Endodermal cell (in vitro differentiated cells): ENCODE measurements at regions not wholly inside any gene's neighbourhood (a gene's known extent, or its start where the extent isn't known, plus 50 kb on each side); places are given as distances from the start of the nearest gene placed in this dataset.
A peak's percentile ranks its signal among the peaks of the same experiment; 100 is the strongest.

Source experiments
- DNase-seq: peaks from one replicate; pipeline ENCODE4 v3.0.0-alpha.2; 2017
- H3K27ac ChIP-seq: 2 replicates; pipeline ENCODE4 v1.5.1; 2013; ENCODE audit warnings: mild to moderate bottlenecking, low read depth, low read length, moderate library complexity
- H3K27me3 ChIP-seq: 2 replicates; pipeline ENCODE4 v1.6.1; 2013; ENCODE audit warnings: mild to moderate bottlenecking, low read length, moderate library complexity; ENCODE audit not compliant: insufficient read depth, control insufficient read depth, poor library complexity, severe bottlenecking
- H3K36me3 ChIP-seq: 2 replicates; pipeline ENCODE4 v1.7.0; 2013; ENCODE audit warnings: mild to moderate bottlenecking, low read length, moderate library complexity; ENCODE audit not compliant: control insufficient read depth, insufficient read depth
- H3K4me1 ChIP-seq: one replicate; pipeline ENCODE4 v1.7.0; 2013; ENCODE audit warnings: low read length; ENCODE audit not compliant: control insufficient read depth, insufficient read depth
- H3K4me3 ChIP-seq: 2 replicates; pipeline ENCODE4 v1.5.1; 2013; ENCODE audit warnings: mild to moderate bottlenecking, low read length, moderate library complexity
- H3K9ac ChIP-seq: 2 replicates; pipeline ENCODE4 v1.6.1; 2013; ENCODE audit warnings: mild to moderate bottlenecking, low read length, moderate library complexity; ENCODE audit not compliant: poor library complexity, severe bottlenecking; ENCODE audit errors: extremely low read depth
- H3K9me3 ChIP-seq: 2 replicates; pipeline ENCODE4 v1.6.1; 2013; ENCODE audit warnings: mild to moderate bottlenecking, low read length, moderate library complexity; ENCODE audit not compliant: control insufficient read depth
- H3K27ac Mint-ChIP-seq: 2 replicates; pipeline ENCODE4 v1.8.0; 2020; ENCODE audit warnings: mixed read lengths
- H3K27me3 Mint-ChIP-seq: 2 replicates; pipeline ENCODE4 v1.8.0; 2021; ENCODE audit warnings: mild to moderate bottlenecking, mixed read lengths; ENCODE audit not compliant: insufficient read depth
- H3K36me3 Mint-ChIP-seq: 2 replicates; pipeline ENCODE4 v1.8.0; 2020; ENCODE audit warnings: low read depth, mixed read lengths
- H3K4me1 Mint-ChIP-seq: 2 replicates; pipeline ENCODE4 v1.8.0; 2020; ENCODE audit warnings: mixed read lengths
- H3K4me3 Mint-ChIP-seq: 2 replicates; pipeline ENCODE4 v1.8.0; 2020; ENCODE audit warnings: mild to moderate bottlenecking, moderate library complexity, mixed read lengths
- H3K9me3 Mint-ChIP-seq: 2 replicates; pipeline ENCODE4 v1.8.0; 2020; ENCODE audit warnings: mild to moderate bottlenecking, mixed read lengths
- CTCF ChIP-seq: fragments of 200-600 bp; sonication (generic); conservative IDR thresholded peaks from 2 replicates; pipeline ENCODE4 v1.5.0; 2021; ENCODE audit warnings: antibody characterized with exemption, mild to moderate bottlenecking
- WGBS, 2 experiments: methylation state at CpG; one replicate each; pipeline versions ENCODE4 v1.1.5 to v1.1.7; 2013; ENCODE audit warnings: missing lambda C conversion rate in 2 of 2, mixed read lengths in 1 of 2; ENCODE audit not compliant: insufficient coverage in 1 of 2, insufficient read length in 1 of 2; 5-methylcytosine and 5-hydroxymethylcytosine counted together

GRCh38 chr2:35989503-35989902 is 366.1 kb upstream of the CRIM1 start:
- Mint-ChIP-seq H3K9me3 (peaks cover 2% of the 10 kb centered on the region), H3K36me3 (peaks cover 2% of the 10 kb centered on the region)
- DNase-seq: peak; percentile 62

GRCh38 chr2:35989040-35989439 is 366.5 kb upstream of the CRIM1 start:
- DNase-seq: no peak
- no peak for TF ChIP-seq CTCF
- H3K4me1 ChIP-seq: no peaks in the 10 kb centered on the region
- H3K27ac ChIP-seq: no peak overlapping the region
- Mint-ChIP-seq H3K9me3 (no peaks in the 10 kb centered on the region), H3K36me3 (no peaks in the 10 kb centered on the region), H3K27me3 (no peaks in the 10 kb centered on the region), H3K4me3 (no peak overlapping the region), H3K4me1 (peaks cover 2% of the 10 kb centered on the region), H3K27ac (no peak overlapping the region)
- H3K4me3 ChIP-seq: no peak overlapping the region
- no peak overlapping the region for H3K9ac ChIP-seq
- H3K27me3 ChIP-seq: no peaks in the 10 kb centered on the region
- no peaks in the 10 kb centered on the region for H3K9me3 ChIP-seq
- no peaks in the 10 kb centered on the region for H3K36me3 ChIP-seq

More at GRCh38 chr2:35989503-35989902, 366.1 kb upstream of the CRIM1 start:
- no peaks in the 10 kb centered on the region for H3K27me3 ChIP-seq
- H3K4me3 Mint-ChIP-seq: no peak overlapping the region
- H3K36me3 ChIP-seq: no peaks in the 10 kb centered on the region
- H3K4me1 ChIP-seq: no peaks in the 10 kb centered on the region
- no peak for TF ChIP-seq CTCF
- no peak overlapping the region for H3K9ac ChIP-seq
- no peak overlapping the region for H3K4me3 ChIP-seq
- no peaks in the 10 kb centered on the region for H3K9me3 ChIP-seq
- no peaks in the 10 kb centered on the region for H3K27me3 Mint-ChIP-seq
- H3K27ac Mint-ChIP-seq: no peak overlapping the region
- no peak overlapping the region for H3K27ac ChIP-seq
- WGBS, 2 experiments: 34 to 56% methylated on average over 2 to 4 of the region's 4 CpGs
- H3K4me1 Mint-ChIP-seq: peaks cover 2% of the 10 kb centered on the region

GRCh38 chr2:35986871-35987270 is 368.7 kb upstream of the CRIM1 start:
- no peaks in the 10 kb centered on the region for H3K4me1 ChIP-seq
- WGBS, 2 experiments: 64 to 67% methylated on average over 2 of the region's 2 CpGs
- Mint-ChIP-seq H3K27ac (no peak overlapping the region), H3K4me1 (peaks cover 2% of the 10 kb centered on the region), H3K9me3 (no peaks in the 10 kb centered on the region), H3K36me3 (no peaks in the 10 kb centered on the region), H3K4me3 (no peak overlapping the region), H3K27me3 (no peaks in the 10 kb centered on the region)
- no peak overlapping the region for H3K9ac ChIP-seq
- H3K4me3 ChIP-seq: no peak overlapping the region
- no peaks in the 10 kb centered on the region for H3K36me3 ChIP-seq
- H3K27me3 ChIP-seq: no peaks in the 10 kb centered on the region
- no peak overlapping the region for H3K27ac ChIP-seq
- DNase-seq: no peak
- no peaks in the 10 kb centered on the region for H3K9me3 ChIP-seq
- TF ChIP-seq CTCF: no peak
